Suprapubic skin (tissue), 4 donors: ENCODE measurements at regions not wholly inside any gene's neighbourhood (a gene's known extent, or its start where the extent isn't known, plus 50 kb on each side); places are given as distances from the start of the nearest gene placed in this dataset.

Experiments
- DNase-seq, 2 donors: peaks; one replicate each; pipeline ENCODE4 v3.0.0-alpha.2; 2019; ENCODE audit warnings: low spot score in 2 of 2
- H3K27ac ChIP-seq: fragments of 200-600 bp; sonication (generic); one replicate; pipeline ENCODE4 v1.5.1; 2019
- H3K27me3 ChIP-seq: fragments of 200-600 bp; sonication (generic); one replicate; pipeline ENCODE4 v1.5.1; 2019
- H3K36me3 ChIP-seq: fragments of 200-600 bp; sonication (generic); one replicate; pipeline ENCODE4 v1.5.1; 2019
- H3K4me1 ChIP-seq: fragments of 200-600 bp; sonication (generic); one replicate; pipeline ENCODE4 v1.5.1; 2019
- H3K4me3 ChIP-seq: fragments of 200-600 bp; sonication (generic); one replicate; pipeline ENCODE4 v1.5.1; 2019; ENCODE audit warnings: mild to moderate bottlenecking
- H3K9me3 ChIP-seq: fragments of 200-600 bp; sonication (generic); one replicate; pipeline ENCODE4 v1.5.1; 2019
- EP300 ChIP-seq: sonication (generic); formaldehyde crosslinking; IDR thresholded peaks from one replicate; pipeline ENCODE4 v1.6.1; 2017; ENCODE audit warnings: antibody characterized with exemption
- POLR2A ChIP-seq, 2 donors: fragments of 450-650 bp; IDR thresholded peaks; one replicate each; pipeline ENCODE4 v1.6.1; 2017; ENCODE audit warnings: antibody characterized with exemption in 2 of 2, mild to moderate bottlenecking in 2 of 2, moderate library complexity in 2 of 2
- POLR2AphosphoS5 ChIP-seq, 3 donors: sonication (generic); formaldehyde crosslinking; IDR thresholded peaks; one replicate each; pipeline ENCODE4 v1.6.1; 2017; ENCODE audit warnings: antibody characterized with exemption in 3 of 3
- WGBS: methylation state at CpG from one replicate; pipeline ENCODE4 v1.1.5; 2018; 5-methylcytosine and 5-hydroxymethylcytosine counted together
- TF ChIP-seq, protein P1 (sequence below), 2 donors: fragments of 200-600 bp in 1 of 2; fragments of 450-650 bp in 1 of 2; sonication (generic) in 1 of 2; IDR thresholded peaks; one replicate each; pipeline ENCODE4 v1.5.1; 2016 to 2019; ENCODE audit warnings: antibody characterized with exemption in 2 of 2, mild to moderate bottlenecking in 1 of 2, moderate library complexity in 1 of 2

GRCh38 chr9:21686738-21687137 lies 115.7 kb upstream of the MTAP start:
- DNase-seq = no peak
- peaks cover 20% of the 10 kb centered on the region for H3K4me1 ChIP-seq
- WGBS = 98% methylated on average over 2 of the region's 2 CpGs
- H3K27me3 ChIP-seq = no peaks in the 10 kb centered on the region
- H3K4me3 ChIP-seq = no peak overlapping the region
- no peaks in the 10 kb centered on the region for H3K36me3 ChIP-seq
- no peaks in the 10 kb centered on the region for H3K9me3 ChIP-seq
- H3K27ac ChIP-seq = no peak overlapping the region
- TF ChIP-seq, protein P1, sequence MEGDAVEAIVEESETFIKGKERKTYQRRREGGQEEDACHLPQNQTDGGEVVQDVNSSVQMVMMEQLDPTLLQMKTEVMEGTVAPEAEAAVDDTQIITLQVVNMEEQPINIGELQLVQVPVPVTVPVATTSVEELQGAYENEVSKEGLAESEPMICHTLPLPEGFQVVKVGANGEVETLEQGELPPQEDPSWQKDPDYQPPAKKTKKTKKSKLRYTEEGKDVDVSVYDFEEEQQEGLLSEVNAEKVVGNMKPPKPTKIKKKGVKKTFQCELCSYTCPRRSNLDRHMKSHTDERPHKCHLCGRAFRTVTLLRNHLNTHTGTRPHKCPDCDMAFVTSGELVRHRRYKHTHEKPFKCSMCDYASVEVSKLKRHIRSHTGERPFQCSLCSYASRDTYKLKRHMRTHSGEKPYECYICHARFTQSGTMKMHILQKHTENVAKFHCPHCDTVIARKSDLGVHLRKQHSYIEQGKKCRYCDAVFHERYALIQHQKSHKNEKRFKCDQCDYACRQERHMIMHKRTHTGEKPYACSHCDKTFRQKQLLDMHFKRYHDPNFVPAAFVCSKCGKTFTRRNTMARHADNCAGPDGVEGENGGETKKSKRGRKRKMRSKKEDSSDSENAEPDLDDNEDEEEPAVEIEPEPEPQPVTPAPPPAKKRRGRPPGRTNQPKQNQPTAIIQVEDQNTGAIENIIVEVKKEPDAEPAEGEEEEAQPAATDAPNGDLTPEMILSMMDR (IDR thresholded peaks at IDR 0.05) = no peak
- TF ChIP-seq POLR2AphosphoS5 (IDR thresholded peaks at IDR 0.05) (no peak), EP300 (no peak), POLR2A (IDR thresholded peaks at IDR 0.05) (no peak)

GRCh38 chr9:21687351-21687750 lies 115.1 kb upstream of the MTAP start:
- Histone ChIP-seq H3K4me1 (peaks cover 20% of the 10 kb centered on the region), H3K27me3 (no peaks in the 10 kb centered on the region), H3K4me3 (no peak overlapping the region), H3K36me3 (no peaks in the 10 kb centered on the region), H3K9me3 (no peaks in the 10 kb centered on the region), H3K27ac (no peak overlapping the region)
- DNase-seq = no peak
- TF ChIP-seq POLR2A (IDR thresholded peaks at IDR 0.05) (no peak), POLR2AphosphoS5 (IDR thresholded peaks at IDR 0.05) (no peak)

DNA sequence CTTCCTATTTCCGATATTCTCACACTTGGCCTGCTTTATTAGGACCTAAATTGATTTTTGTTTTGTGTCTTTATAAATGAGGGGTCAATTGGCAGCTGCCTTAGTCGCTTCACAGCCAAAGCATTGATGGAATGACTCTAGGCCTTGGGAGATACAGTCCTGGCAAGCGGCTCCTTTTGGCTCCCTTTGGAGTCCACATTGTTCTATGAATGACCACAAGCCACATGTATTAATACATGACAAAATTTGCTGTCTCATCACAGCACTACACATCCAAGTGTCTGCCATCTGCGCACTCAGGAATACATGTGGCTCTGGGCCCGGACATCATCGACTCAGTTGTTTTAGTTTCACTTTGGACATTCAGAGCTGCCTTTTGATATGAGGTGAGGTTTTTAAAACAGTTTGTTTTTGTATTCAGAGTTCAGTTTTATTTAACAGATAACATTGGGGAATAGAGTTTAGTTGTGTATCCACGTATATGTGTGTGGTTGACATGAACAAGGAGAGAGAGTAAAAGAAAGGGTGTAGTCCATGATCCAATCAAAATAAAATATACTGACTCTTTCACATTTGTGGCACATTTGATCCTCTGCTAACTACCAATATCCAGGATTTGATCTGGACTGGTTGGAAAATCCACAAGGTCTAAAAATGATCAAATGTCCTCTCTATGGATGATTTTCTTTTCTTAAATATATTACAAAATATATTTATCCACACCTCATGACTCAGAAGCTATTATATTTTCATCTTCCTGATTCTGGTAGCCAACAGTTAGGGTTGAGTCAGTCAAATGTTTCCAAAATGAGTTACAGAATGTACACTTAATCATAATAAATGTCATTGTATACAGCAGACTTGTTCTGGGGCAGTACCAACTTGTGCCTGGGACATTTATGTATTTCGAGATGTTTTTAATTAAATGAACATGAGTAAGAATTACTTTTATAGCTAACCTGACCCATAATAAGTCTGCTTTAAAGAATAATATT lies 114.0 kb upstream of the MTAP start:
- no peaks in the 10 kb centered on the region for H3K9me3 ChIP-seq
- H3K4me1 ChIP-seq = peaks cover 20% of the 10 kb centered on the region
- H3K36me3 ChIP-seq = no peaks in the 10 kb centered on the region
- peak in 1 of 2 donors; percentile 64 for DNase-seq
- WGBS = 65% methylated on average over 8 of the region's 8 CpGs
- peak overlapping the region; percentile 31 for H3K27ac ChIP-seq
- H3K4me3 ChIP-seq = peak overlapping the region; percentile 23
- H3K27me3 ChIP-seq = no peaks in the 10 kb centered on the region
- TF ChIP-seq, protein P1 (IDR thresholded peaks at IDR 0.05) = no peak
- TF ChIP-seq EP300 (no peak), POLR2A (IDR thresholded peaks at IDR 0.05) (no peak), POLR2AphosphoS5 (IDR thresholded peaks at IDR 0.05) (no peak)

DNA sequence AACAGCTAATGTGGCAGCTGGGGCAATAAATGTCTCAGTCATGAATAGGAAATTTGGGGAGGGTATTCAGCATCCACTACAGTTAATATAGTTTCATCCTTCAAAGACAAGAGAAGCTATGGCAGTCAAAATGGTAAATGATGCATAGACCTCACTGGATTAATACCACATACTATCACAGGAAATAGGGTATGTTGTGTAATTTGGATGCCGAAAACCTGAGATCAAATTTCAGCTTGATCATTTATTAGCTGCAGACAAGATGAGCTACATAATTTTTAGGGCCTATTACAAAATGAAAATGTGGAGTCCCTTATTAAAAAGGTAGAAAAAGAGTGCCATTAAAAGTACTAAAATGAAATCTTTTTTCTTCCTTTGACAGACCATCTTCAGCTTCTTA lies 112.6 kb upstream of the MTAP start:
- H3K36me3 ChIP-seq = no peaks in the 10 kb centered on the region
- TF ChIP-seq POLR2A (IDR thresholded peaks at IDR 0.05) (no peak), POLR2AphosphoS5 (IDR thresholded peaks at IDR 0.05) (no peak), EP300 (no peak)
- TF ChIP-seq, protein P1 (IDR thresholded peaks at IDR 0.05) = no peak
- H3K4me3 ChIP-seq = no peak overlapping the region
- H3K4me1 ChIP-seq = peaks cover 17% of the 10 kb centered on the region
- no peak overlapping the region for H3K27ac ChIP-seq
- no peaks in the 10 kb centered on the region for H3K27me3 ChIP-seq
- no peaks in the 10 kb centered on the region for H3K9me3 ChIP-seq
- WGBS = 92% methylated on average over 1 of the region's 1 CpG
- no peak for DNase-seq

DNA sequence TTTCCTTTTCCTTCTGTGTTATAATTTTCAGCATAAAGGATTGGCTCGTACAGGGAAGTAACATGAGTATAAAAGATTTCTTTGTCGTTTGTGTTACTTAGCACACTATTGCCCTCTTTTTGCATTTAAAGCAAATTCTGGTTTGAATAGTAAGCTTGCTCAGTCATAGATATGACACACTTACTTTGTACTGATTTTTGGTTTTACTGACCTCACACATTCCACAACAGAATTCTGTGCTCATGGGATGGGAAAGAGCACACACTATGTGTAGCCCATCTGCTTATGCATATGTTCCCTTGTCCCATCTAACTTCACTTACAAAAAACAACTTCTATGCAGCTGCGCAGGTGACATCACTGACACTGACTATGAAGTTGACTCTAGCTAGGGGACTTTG lies 111.9 kb upstream of the MTAP start:
- TF ChIP-seq POLR2A (IDR thresholded peaks at IDR 0.05) (no peak), EP300 (no peak), POLR2AphosphoS5 (IDR thresholded peaks at IDR 0.05) (no peak)
- TF ChIP-seq, protein P1 (IDR thresholded peaks at IDR 0.05) = no peak
- no peaks in the 10 kb centered on the region for H3K36me3 ChIP-seq
- H3K4me1 ChIP-seq = peaks cover 10% of the 10 kb centered on the region
- WGBS = 83% methylated on average over 3 of the region's 3 CpGs
- H3K27ac ChIP-seq = no peak overlapping the region
- DNase-seq = no peak
- H3K4me3 ChIP-seq = no peak overlapping the region
- H3K27me3 ChIP-seq = no peaks in the 10 kb centered on the region
- H3K9me3 ChIP-seq = no peaks in the 10 kb centered on the region
